ENCODE measurements at regions not wholly inside any gene's neighbourhood (a gene's known extent, or its start where the extent isn't known, plus 50 kb on each side); places are given as distances from the start of the nearest gene placed in this dataset.

DNA sequence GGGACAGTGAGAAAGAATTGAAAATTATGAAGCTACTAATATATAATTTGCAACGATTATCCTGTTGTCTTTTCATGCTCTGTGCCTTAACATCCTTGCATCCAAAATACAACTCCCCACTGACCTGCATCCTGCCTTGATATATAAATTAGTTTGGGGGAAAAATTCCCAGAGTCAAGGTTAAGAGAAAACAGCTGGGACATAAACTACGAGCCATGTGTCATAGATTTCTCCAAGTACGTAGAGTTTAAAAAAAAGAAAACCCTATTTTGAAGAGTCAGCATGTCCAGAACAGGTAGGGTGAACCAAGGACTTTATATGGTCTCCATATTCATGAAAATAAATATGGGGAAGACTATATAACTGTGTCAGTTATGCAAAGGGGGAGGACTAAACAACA lies 123.8 kb upstream of the MARCKS start:
- TF ChIP-seq, protein P1, sequence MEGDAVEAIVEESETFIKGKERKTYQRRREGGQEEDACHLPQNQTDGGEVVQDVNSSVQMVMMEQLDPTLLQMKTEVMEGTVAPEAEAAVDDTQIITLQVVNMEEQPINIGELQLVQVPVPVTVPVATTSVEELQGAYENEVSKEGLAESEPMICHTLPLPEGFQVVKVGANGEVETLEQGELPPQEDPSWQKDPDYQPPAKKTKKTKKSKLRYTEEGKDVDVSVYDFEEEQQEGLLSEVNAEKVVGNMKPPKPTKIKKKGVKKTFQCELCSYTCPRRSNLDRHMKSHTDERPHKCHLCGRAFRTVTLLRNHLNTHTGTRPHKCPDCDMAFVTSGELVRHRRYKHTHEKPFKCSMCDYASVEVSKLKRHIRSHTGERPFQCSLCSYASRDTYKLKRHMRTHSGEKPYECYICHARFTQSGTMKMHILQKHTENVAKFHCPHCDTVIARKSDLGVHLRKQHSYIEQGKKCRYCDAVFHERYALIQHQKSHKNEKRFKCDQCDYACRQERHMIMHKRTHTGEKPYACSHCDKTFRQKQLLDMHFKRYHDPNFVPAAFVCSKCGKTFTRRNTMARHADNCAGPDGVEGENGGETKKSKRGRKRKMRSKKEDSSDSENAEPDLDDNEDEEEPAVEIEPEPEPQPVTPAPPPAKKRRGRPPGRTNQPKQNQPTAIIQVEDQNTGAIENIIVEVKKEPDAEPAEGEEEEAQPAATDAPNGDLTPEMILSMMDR (IDR thresholded peaks at IDR 0.05) = no peak
- TF ChIP-seq POLR2A (IDR thresholded peaks at IDR 0.05; ENCODE audit: low read depth) = no peak
- TF ChIP-seq POLR2AphosphoS5 (IDR thresholded peaks at IDR 0.05) = no peak
